ENCODE measurements at regions not wholly inside any gene's neighbourhood (a gene's known extent, or its start where the extent isn't known, plus 50 kb on each side); places are given as distances from the start of the nearest gene placed in this dataset.

DNA sequence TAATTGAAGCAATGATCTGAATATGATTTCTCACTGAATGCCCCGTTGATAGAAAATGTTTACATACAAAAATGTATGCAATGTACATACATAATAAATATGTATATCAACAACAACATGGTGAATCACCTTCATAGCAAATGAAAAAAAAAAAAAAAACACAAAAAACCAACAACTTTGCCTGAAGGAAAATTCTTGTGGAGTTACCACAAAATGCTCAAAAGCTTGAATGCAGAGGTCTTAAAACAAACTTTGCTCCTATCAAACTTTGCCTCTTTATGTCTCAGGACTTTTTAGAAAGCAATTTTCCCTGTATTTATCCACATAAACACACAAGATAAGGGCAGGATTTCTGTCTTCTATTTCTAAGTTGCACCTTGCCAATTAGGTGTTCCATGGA lies 92.9 kb upstream of the SIX2 start:
- TF ChIP-seq, protein P1, sequence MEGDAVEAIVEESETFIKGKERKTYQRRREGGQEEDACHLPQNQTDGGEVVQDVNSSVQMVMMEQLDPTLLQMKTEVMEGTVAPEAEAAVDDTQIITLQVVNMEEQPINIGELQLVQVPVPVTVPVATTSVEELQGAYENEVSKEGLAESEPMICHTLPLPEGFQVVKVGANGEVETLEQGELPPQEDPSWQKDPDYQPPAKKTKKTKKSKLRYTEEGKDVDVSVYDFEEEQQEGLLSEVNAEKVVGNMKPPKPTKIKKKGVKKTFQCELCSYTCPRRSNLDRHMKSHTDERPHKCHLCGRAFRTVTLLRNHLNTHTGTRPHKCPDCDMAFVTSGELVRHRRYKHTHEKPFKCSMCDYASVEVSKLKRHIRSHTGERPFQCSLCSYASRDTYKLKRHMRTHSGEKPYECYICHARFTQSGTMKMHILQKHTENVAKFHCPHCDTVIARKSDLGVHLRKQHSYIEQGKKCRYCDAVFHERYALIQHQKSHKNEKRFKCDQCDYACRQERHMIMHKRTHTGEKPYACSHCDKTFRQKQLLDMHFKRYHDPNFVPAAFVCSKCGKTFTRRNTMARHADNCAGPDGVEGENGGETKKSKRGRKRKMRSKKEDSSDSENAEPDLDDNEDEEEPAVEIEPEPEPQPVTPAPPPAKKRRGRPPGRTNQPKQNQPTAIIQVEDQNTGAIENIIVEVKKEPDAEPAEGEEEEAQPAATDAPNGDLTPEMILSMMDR (IDR thresholded peaks at IDR 0.05; ENCODE audit: low read depth, low read length) = no peak
- TF ChIP-seq EZH2phosphoT487 (IDR thresholded peaks at IDR 0.05; ENCODE audit: low read depth) = no peak
